Activated CD8-positive, alpha-beta memory T cell treated with anti-CD3 and anti-CD28 coated beads, Interleukin-2, amount 50 U/mL, for 48 hours (primary cell): ENCODE measurements at regions not wholly inside any gene's neighbourhood (a gene's known extent, or its start where the extent isn't known, plus 50 kb on each side); places are given as distances from the start of the nearest gene placed in this dataset.
"Not testable (repeated sequence)": the region's sequence is repeated elsewhere in the genome, so short reads cannot be mapped to it uniquely, and the experiment has no call there.

Experiments
- DNase-seq: peaks from one replicate; pipeline ENCODE4 v3.0.0-alpha.2; 2020

DNA sequence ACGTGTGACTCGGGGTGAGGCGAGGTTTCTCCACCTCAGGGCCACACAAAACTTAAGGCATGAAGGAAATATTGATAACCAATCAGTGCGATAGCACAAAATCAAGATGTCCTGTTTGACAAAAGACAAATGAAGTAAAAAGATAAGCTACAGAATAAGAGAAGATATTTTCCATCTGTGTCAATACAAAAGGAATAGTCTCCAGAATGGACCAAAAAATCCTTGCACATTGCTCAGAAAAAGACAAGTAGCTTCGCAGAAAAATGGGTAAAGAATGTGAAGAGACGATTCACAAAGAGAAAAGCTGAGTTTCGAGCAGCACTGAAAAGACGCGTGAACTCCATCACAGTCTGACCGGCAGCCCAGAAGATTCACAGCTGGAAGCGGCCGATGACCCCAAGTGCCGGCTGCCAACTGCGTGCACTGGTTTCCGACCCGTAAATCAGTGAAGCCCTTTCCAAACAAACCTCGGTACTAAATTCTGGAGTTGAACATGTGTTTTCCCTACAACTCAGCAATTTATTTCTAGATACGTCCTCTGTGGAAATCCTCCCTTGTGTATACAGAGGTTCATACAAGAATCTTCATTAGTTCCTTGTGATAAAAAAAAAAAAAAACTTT is 308.4 kb downstream of the BRD1 start:
- no peak for DNase-seq

DNA sequence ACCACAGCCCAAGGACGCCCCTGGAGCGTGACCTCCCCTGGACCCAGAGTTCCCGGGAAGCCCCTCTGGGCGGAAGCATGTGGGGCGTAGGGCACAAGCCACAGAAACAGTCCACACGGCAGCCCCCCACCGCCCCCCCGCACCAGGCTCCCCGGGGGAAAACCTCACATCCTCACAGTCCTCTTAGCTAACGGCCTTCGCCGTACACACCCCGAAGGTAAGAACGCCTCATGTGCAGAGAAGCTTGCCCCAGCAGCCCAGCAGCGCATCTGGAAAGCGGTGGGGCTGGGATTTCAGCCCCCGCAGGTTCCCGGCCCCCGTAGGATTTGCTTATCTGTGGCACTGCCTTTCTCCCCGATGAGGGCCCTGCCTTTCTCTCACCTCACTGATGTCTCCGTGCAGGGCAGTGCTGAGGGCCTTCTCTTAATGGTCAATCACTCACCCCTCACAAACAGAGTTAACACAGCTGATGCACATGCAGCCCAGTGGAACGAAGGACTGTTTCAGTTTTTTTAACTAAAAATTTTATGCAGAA is 309.2 kb downstream of the BRD1 start:
- DNase-seq: no peak

DNA sequence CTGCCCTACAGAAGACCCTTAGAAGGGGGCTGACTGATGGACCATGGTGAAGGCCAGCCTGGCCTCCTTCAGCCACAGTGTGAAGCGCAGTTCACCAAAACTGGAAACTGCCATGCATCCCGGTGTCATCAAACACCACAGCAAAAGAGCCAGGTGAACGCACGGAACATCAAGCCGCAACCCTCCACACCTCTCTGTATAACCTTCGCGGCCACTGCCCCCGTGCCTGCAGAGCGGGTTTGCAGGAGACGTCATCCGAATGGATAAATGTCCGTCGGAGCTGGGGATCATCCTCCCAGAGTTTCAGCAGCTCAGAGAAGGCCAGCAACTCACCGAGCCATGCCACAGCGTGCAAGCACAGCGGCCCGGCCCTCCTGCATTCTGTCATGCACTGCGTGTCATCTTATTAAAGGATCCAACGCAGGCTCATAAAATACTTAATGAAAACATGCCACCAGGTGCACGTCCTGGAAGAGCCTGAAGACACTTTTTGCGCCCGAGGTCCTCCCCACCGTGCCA is 309.9 kb downstream of the BRD1 start:
- DNase-seq: no peak

DNA sequence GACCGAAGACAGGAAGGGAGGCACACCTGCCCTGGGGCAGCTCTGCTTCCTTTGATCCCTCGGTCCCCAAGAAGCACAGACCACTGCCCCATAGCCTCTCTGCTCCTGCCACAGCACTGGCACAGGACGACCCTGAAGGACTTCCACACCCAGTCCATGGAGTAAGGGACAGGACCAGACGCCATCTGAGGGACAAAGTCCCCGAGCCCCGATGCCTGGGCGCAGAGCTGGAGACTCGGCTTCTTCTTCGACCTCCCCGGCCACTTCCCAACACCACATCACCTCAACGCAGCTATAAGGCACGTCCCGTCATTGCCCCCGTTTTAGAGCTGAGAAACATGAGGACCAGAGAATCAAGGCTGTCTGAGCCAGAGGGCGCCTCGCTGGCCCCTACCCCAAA is 310.5 kb downstream of the BRD1 start:
- no peak for DNase-seq

DNA sequence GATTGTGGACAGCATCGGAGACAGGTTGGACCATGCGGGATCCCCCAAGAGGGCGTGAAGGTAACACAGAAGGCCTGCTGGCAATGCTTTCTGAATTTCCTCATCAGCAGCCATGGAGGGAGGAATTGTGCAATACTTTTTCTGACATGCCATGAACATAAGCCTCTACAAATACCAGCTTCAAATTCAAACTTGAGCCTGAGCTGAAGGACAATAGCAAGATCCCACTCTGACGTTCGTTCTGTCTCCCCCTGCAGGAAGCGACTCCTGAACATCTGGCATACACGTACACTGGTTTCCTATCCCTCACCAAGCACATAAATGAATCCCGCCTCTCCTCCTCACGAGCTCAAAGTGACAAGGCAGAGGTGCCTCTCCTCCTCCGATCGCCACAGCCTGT is 312.2 kb downstream of the BRD1 start:
- no peak for DNase-seq

DNA sequence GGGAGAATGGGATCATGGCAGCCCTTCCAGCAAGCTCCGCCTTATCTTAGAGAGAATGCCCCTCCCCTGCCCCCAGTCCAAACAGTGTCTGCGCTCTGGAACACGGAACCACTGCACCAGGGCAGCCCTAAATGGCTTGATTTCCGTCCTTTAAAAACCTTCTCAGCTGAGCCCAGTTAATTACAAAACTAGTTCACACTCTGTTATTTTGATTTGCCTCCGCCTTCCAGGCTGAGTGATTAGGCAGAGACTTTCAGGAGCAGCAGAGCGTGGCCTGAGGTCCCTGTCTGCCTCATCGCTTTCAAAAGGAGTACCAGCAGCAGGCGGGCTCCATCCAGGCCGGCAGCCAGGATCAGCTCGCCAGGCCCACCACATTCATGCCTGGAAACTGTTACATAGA is 313.0 kb downstream of the BRD1 start:
- DNase-seq: no peak

DNA sequence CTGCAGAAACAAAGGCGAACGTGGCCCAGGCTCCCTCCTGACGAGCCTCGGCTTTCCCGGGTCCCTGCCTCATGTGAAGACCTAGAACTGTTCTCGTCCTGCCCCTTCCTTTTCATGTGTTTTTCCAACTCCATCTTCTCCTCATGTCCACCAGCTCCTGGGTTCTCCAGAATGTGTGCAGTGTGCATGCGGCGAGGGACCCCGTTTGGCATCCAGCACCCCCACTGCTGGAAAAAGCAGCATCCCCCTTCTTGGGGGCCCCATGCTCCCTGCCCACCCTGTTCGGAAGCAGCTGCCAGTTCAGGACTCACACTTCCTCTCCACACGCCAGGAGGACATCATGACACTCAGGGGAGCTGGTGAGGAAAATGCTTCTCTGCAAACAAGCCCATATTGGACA is 313.5 kb downstream of the BRD1 start:
- no peak for DNase-seq

DNA sequence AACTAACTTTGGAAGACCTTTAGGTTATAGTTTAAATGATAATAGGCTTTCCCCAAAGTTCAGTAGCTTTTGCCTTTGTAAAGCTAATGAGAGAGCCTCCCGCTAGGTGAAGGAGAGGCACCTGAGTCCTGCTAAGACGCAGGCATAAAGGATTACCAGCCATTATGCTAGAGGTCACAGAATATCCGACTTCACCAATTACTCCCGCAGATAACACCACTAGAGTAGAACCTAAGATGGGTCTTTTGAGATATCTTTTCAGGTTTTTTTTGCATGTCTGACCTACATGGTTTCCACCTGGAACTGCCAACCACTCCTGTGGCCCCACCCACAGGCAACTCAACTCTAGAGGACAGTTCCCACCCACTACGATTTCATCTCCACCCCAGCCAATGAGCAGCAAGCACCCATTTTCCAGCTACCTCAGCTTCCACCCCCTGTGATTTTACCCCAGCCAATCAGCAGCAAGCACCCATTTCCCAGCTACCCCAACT is 314.3 kb downstream of the BRD1 start:
- no peak for DNase-seq

DNA sequence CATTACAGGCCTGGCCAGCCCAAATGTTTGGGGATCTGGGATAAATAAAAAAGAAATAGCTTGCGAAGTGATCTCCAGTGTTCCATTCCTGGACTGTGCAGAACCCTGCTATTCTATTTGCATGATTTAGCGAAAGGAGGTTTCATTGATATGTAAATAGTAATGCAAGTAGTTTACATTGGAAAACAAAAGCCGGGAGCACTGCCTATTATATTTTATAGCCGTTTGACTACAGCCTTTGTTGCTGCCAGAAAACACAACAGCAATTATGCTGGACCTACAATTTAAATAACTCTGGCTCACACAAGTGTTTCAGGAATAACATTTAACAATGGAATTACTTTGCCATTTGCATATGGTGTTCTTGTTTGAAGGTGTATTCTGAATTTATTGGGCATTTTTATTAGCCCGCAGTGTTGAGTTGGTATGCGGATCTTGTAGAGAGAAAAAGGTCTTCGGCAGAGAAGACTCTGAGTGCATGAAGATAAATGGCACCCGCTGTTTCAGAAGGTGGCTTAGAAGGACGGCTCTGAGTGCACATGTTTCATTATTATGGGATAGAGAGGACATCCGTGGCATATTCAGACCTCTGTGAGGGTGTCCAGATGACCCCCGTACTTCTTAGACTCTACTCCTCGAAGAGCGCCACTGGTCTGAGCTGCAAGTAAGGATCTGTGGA is 315.0 kb downstream of the BRD1 start:
- no peak for DNase-seq

DNA sequence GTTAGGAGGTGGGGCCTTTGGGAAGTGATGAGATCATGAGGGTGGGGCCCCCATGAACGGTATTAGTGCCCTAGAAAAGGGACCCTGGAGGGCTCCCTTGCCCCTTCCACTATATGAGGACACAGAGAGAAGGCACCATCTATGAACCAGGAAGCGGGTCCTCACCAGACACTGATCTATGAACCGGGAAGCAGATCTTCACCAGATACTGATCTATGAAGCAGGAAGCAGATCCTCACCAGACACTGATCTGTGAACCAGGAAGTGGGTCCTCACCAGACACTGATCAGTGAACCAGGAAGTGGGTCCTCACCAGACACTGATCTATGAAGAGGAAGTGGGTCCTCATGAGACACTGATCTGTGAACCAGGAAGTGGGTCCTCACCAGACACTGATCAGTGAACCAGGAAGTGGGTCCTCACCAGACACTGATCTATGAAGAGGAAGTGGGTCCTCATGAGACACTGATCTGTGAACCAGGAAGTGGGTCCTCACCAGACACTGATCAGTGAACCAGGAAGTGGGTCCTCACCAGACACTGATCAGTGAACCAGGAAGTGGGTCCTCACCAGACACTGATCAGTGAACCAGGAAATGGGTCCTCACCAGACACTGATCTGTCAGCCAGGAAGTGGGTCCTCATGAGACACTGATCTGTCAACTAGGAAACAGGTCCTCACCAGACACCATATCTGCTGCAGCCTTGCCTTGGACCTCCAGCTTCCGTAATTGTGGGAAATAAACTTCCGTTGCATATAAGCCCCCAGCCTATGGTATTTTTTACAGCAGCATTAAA is 316.1 kb downstream of the BRD1 start:
- DNase-seq: not testable (repeated sequence)

DNA sequence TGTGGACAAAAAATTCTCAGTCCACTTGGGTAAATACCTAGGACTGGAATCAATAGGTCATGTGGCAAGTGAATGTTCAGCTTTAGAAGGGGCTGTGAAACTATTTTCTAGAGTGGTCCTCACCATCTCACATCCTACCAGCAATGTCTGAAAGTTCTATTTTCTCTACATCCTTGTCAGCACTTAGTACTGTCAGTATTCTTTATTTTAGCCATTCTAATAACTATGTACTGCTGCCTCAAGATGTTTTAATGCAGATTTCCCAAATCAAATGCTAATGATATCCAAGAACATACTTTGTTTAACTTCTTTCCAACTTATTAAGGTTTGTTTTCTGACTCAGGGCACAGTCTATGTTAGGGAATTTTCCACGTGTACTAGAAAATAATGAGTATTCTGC is 317.0 kb downstream of the BRD1 start:
- no peak for DNase-seq

DNA sequence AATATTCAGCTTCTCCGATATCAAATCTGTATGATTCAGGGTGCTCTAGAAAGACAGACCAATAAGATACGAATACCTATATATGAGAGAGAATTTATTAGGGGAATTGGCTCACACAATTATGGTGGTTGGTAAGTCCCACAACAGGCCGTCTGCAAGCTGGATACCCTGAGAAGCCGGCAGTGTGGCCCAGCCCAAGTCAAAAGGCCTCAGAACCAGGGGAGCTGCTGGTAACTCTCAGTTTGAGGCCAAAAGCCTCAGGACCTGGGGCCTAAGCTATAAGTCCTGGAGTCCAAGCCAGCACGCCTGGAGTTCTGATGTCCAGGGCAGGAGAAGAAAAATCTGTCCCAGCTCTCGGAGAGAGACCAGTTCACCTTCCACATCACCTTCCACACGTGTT is 318.7 kb downstream of the BRD1 start:
- DNase-seq: no peak

DNA sequence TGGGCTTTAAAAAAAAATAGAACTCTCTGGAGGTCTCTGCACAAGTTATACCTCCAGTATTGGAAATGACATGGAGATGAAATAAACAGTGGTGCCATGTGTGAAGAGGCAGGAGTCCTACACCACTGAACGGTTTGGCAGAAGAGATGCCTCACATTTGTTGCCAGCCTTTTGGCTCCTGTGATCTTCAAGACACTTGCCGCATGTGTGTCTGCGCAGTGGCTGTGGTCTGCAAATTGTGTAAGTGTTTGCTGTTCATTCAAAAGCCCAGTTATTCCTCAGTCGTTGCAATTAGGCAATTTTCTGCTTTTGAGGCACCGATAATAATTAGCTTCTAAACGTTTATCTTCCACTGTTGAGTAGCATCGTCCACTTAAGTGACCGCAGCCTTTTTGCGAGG is 319.1 kb downstream of the BRD1 start:
- no peak for DNase-seq

DNA sequence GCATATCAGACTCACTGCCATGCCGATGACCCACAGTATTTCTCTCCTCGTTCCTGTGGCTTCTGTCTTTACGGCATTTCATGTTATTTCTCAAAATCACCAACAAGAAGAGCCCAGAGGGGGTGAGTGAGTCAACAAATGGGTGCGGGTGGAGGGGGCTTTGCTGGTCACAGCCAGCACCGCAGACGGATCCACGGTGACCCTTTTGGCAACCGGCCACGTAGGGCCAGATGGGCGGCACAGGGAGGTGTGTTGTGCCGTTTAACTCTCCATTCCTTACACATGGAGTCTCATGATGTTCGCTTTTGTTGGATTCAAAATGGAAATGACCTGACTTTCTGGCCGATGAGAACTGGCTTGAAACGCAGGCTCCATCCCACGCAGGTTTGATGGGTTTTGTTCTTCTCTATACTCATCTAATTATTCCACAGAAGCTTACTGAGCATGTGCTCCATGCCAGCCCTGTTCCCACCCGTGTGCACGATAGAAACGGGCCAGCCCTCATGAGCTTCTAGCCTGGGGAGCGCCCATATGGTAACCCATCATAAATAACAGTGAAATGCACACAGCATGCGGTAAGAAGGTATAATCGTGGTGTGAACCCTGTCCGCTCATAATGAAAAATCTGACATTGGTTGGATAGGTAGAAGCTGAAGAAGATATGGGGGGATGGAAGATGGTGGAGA is 319.9 kb downstream of the BRD1 start:
- no peak for DNase-seq

DNA sequence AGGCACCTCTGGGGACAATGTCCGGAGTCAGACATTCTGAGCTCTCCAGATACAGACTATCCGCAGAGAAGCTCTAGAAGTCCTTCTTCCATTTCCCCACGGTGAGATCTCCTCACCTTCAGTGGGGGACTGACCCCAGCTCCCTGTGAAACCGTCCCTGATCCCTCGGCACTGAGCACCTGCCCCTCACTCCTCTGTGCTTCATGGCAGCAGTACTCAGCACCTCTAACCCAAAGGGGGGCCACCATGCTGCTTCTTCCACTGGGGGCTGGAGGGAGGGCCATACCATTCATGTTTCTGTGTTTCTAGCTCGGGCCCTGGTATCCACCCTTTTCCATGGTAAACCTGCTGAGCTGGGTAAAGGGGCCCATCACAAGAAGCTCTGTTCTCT is 321.7 kb downstream of the BRD1 start:
- DNase-seq: no peak

DNA sequence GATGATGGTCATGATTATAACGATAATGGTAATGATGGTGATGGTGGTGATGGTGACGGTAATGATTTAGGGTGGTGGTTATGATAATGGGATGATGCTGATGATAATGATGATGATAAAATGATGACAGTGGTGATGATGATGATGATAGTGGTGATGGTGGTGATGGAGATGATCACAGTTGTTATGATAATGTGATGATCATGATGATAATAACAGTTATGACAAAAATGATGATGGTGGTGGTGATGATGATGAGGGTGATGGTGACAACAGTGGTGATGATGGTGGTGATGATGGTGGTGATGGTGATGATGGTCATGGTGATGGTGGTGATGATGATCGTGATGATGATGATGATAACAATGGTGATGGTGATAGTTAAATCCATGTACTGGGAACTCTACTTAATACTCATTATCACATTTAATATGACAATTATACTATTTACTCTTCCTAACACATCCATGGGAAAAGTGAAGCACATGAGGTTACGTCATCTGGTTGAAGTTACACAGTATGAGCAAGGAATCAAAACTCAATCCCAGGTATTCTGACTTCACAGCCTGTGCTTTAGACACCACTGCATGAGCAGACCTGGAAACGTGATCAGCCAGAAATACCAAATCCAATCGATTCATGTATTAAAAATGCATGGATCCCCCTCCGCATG is 322.2 kb downstream of the BRD1 start:
- DNase-seq: no peak

DNA sequence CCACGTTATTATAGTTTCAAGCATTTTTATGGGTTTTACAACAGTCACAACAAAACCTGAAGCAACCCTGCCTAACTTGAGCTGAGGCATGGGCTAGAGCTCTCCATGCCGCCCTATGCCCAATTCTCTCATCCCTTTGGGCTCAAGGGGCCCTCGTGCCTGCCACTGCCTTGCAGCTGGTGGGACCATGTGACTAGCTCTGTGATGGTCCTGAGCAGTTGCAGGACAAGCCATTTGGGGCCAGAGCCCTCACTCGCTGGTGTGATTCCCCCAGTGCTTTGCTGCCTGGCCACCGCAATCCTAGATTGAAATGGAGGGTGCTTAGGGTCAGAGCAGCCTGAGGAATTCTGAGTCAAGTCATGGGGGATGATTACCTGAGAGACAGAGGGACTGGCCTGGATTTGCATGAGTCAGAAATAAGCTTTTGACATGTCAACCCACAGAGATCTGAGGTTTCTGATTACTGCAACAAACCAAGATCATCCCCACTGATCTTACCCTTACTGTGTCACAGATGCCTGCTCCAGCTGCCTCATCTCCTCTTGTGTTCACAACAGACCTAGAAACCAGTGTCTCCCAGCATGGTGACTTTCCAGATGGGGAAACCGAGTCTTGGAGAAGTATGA is 323.7 kb downstream of the BRD1 start:
- DNase-seq: no peak

DNA sequence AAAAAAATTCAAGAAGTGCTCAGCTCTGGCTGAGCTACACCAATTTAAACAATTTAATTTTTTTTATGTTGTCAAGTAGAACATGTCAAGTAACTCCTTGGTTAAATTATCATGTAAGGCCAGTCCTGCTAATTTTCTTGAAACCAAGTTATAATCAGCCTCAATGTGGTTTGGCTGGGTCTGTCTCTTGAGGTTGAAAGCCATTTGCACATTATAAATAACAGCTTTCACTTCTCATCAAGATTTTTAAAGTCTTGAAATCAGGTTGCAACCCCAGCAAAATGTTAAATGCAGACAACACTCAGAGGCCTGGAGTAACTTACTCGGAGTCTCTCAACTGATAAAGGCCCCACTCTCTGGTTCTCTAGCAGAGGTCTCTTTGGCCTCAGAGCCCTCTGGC is 324.4 kb downstream of the BRD1 start:
- DNase-seq: no peak

DNA sequence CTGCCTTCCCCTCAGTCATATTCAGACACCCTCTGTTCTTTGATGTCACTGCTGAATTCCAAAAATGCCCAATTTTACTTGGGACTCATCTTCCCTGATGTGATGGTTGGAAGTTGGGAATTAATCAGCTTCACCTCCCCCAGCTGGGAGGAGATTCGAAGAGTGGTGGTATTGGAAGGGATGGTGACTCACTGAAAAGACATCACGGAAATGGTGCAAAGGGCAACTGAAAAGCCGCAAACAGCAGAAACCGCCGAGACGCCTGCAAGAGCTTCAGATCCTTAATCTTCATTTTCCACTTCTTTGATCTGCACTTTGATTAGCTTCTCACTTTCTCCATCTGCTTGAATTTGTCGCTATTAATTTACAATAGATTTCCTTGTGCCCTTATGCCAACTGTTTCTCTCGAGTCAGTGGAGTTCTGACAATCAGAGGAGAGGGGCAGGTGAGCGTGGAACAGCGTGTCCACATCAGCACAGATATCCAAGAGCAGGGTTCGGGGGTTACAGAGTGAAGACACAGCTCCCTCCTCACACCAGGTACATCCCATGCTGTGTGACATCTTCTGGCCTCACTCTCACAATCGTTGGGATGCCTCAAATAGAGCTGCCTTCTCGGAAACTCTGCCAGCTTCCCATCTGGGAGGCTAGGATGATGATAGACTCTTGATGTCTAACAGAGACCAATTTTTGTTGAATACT is 325.4 kb downstream of the BRD1 start:
- no peak for DNase-seq

DNA sequence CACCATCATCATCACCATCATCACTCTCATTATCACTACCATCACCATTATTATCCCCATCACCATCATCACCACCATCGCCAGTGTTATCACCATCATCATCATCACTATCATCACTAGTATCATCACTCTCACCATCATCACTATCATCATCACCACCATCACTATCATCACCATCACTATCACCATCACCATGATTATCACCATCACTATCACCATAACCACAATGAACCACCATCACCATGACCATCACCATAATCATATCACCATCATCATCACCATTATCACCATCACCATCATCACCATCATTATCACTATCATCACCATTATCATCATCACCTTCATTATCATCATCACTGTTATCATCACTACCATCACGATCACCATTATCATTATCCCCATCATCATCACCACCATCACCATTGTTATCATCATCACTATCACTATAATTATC is 326.7 kb downstream of the BRD1 start:
- DNase-seq: no peak

DNA sequence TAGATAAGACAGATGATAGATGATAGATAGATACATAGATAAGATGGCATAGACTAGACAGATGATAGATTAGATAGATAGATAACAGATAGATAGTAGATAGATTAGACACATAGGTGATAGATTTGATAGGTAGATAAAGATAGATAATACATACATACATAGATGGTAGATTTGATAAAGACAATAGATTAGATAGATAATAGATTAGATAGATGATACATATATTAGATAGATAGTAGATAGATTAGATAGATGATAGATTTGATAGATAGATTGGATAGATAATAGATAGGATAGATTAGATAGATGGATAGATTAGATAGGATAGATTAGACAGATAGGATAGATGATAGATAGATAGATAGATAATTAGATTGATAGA is 327.6 kb downstream of the BRD1 start:
- DNase-seq: no peak
